Tibial nerve (tissue), 4 donors: ENCODE measurements at regions not wholly inside any gene's neighbourhood (a gene's known extent, or its start where the extent isn't known, plus 50 kb on each side); places are given as distances from the start of the nearest gene placed in this dataset. TPM values are rescaled to one million over a fixed set of nuclear protein-coding genes. Genes with fewer than 3 reads are reported as not detected.

ENCODE experiments used
- DNase-seq, 2 donors: peaks; one replicate each; pipeline ENCODE4 v3.0.0-alpha.2; 2019; ENCODE audit warnings: low spot score in 2 of 2
- H3K27ac ChIP-seq, 4 donors: fragments of 200-600 bp; sonication (generic) in 3 of 4; one replicate each; pipeline ENCODE4 v1.5.1; 2017 to 2019; ENCODE audit warnings: mild to moderate bottlenecking in 1 of 4
- H3K27me3 ChIP-seq, 2 donors: fragments of 200-600 bp; sonication (generic) in 1 of 2; one replicate each; pipeline versions ENCODE4 v1.5.1 to v1.6.0; 2017 to 2019
- H3K36me3 ChIP-seq, 3 donors: fragments of 200-600 bp; sonication (generic); one replicate each; pipeline ENCODE4 v1.5.1; 2018 to 2019
- H3K4me1 ChIP-seq, 4 donors: fragments of 200-600 bp; sonication (generic) in 3 of 4; one replicate each; pipeline ENCODE4 v1.5.1; 2017 to 2019
- H3K4me3 ChIP-seq, 4 donors: fragments of 200-600 bp; sonication (generic) in 3 of 4; one replicate each; pipeline ENCODE4 v1.5.1; 2017 to 2019; ENCODE audit warnings: mild to moderate bottlenecking in 1 of 4, moderate library complexity in 1 of 4
- H3K9me3 ChIP-seq, 4 donors: fragments of 200-600 bp; sonication (generic) in 3 of 4; one replicate each; pipeline ENCODE4 v1.5.1; 2017 to 2019
- CTCF ChIP-seq, 5 experiments: fragments of 200-600 bp in 3 of 5; fragments of 450-650 bp in 2 of 5; sonication (generic) in 3 of 5; IDR thresholded peaks; one replicate each; pipeline ENCODE4 v1.5.1; 2016 to 2019; ENCODE audit warnings: antibody characterized with exemption in 5 of 5, mild to moderate bottlenecking in 3 of 5, moderate library complexity in 2 of 5
- EP300 ChIP-seq, 2 donors: sonication (generic); formaldehyde crosslinking; IDR thresholded peaks; one replicate each; pipeline ENCODE4 v1.6.1; 2017; ENCODE audit warnings: antibody characterized with exemption in 2 of 2, mild to moderate bottlenecking in 1 of 2
- POLR2A ChIP-seq, 2 donors: fragments of 450-650 bp; IDR thresholded peaks; one replicate each; pipeline ENCODE4 v1.6.1; 2017; ENCODE audit warnings: antibody characterized with exemption in 2 of 2, mild to moderate bottlenecking in 2 of 2, moderate library complexity in 2 of 2
- WGBS, 2 donors: methylation state at CpG; one replicate each; pipeline ENCODE4 v1.1.5; 2018; 5-methylcytosine and 5-hydroxymethylcytosine counted together
- small RNA-seq: library from RNA; depleted of rRNA; stranded (forward); fragments of <200 nt; gene quantifications from one replicate; pipeline ENCODE3, GENCODE V24; 2016

DNA sequence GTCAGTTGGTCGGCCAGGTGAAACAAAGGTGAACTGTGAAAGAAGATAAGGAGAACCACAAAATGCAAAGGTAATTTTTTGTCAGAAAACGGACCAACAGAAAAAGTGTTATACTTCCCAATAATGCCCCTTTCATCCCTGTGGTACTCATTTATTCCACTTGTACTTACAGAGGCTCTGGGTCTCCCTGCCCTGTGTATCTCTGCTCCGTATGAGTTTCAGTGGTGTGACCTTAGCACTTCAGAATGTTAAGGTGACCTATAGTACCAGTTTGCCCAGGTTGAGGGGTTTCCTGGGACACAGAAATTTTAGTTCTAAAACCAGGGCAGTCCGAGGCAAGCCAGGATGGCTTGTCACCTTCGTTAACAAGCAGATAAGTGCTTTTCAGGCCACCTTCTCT lies 254.8 kb downstream of the OLFM3 start:
- H3K36me3 ChIP-seq, result no peaks in the 10 kb centered on the region
- H3K4me1 ChIP-seq, result no peaks in the 10 kb centered on the region
- H3K27ac ChIP-seq, result no peak overlapping the region
- no peaks in the 10 kb centered on the region for H3K9me3 ChIP-seq
- TF ChIP-seq CTCF (IDR thresholded peaks at IDR 0.05) (no peak), EP300 (IDR thresholded peaks at IDR 0.05) (no peak), POLR2A (IDR thresholded peaks at IDR 0.05) (no peak)
- WGBS, 2 donors, result 61 to 81% methylated on average over 5 of the region's 5 CpGs
- no peaks in the 10 kb centered on the region for H3K27me3 ChIP-seq
- no peak for DNase-seq
- no peak overlapping the region for H3K4me3 ChIP-seq

- Histone ChIP-seq H3K9me3 (no peaks in the 10 kb centered on the region), H3K4me1 (no peaks in the 10 kb centered on the region), H3K27ac (no peak overlapping the region), H3K27me3 (no peaks in the 10 kb centered on the region), H3K36me3 (no peaks in the 10 kb centered on the region), H3K4me3 (no peak overlapping the region)
- DNase-seq, result no peak
- 82 to 90% methylated on average over 1 of the region's 1 CpG for WGBS, 2 donors
- TF ChIP-seq POLR2A (IDR thresholded peaks at IDR 0.05), result no peak
- TF ChIP-seq EP300 (IDR thresholded peaks at IDR 0.05), result no peak
- no peak for TF ChIP-seq CTCF (IDR thresholded peaks at IDR 0.05)
These were observed 254.2 kb downstream of the OLFM3 start for GRCh38 chr1:101742509-101742908.

- no peaks in the 10 kb centered on the region for H3K9me3 ChIP-seq
- no peak overlapping the region for H3K4me3 ChIP-seq
- no peak for DNase-seq
- H3K4me1 ChIP-seq, result no peaks in the 10 kb centered on the region
- H3K27ac ChIP-seq, result no peak overlapping the region
- H3K36me3 ChIP-seq, result no peaks in the 10 kb centered on the region
- no peaks in the 10 kb centered on the region for H3K27me3 ChIP-seq
- TF ChIP-seq EP300 (IDR thresholded peaks at IDR 0.05) (no peak), CTCF (IDR thresholded peaks at IDR 0.05) (no peak), POLR2A (IDR thresholded peaks at IDR 0.05) (no peak)
- 43 to 50% methylated on average over 2 of the region's 2 CpGs for WGBS, 2 donors
These were observed 251.0 kb downstream of the OLFM3 start for GRCh38 chr1:101745551-101746270.

GRCh38 chr1:101748077-101748476 lies 248.6 kb downstream of the OLFM3 start:
- Histone ChIP-seq H3K4me3 (no peak overlapping the region), H3K27ac (no peak overlapping the region), H3K27me3 (no peaks in the 10 kb centered on the region), H3K4me1 (no peaks in the 10 kb centered on the region), H3K36me3 (no peaks in the 10 kb centered on the region), H3K9me3 (peaks cover 0 to 4% (median 0%) of the 10 kb centered on the region in 4 donors)
- no peak for DNase-seq
- 87 to 88% methylated on average over 2 of the region's 2 CpGs for WGBS, 2 donors
- no peak for TF ChIP-seq EP300 (IDR thresholded peaks at IDR 0.05)
- TF ChIP-seq CTCF (IDR thresholded peaks at IDR 0.05), result no peak
- TF ChIP-seq POLR2A (IDR thresholded peaks at IDR 0.05), result no peak

Small RNAs in the stretch of these regions (small RNA-seq; reads per million reads assigned to genes)
- not detected for gene RNU6-965P
